H1 (cell line): ENCODE measurements at regions not wholly inside any gene's neighbourhood (a gene's known extent, or its start where the extent isn't known, plus 50 kb on each side); places are given as distances from the start of the nearest gene placed in this dataset.

Experiments
- EZH2 ChIP-seq: fragments of 200-600 bp; sonication (generic); IDR thresholded peaks from 2 replicates; pipeline ENCODE4 v1.7.1; 2012; ENCODE audit warnings: low read depth, mild to moderate bottlenecking, moderate library complexity, low read length, inconsistent platforms; ENCODE audit not compliant: severe bottlenecking
- NANOG ChIP-seq: IDR thresholded peaks from 2 replicates; pipeline ENCODE4 v1.6.1; 2011; ENCODE audit warnings: low read length, low read depth, mild to moderate bottlenecking, inconsistent platforms; ENCODE audit not compliant: insufficient read depth, poor library complexity, severe bottlenecking
- TF ChIP-seq, protein P1 (sequence below), 3 experiments: IDR thresholded peaks; 1 replicate in 2 of 3; 2 replicates in 1 of 3; pipeline versions ENCODE4 v1.5.1 to v1.6.1; 2011; ENCODE audit warnings: low read length in 3 of 3, mild to moderate bottlenecking in 3 of 3, inconsistent platforms in 2 of 3, low read depth in 1 of 3, moderate library complexity in 1 of 3; ENCODE audit not compliant: insufficient read depth in 1 of 3; ENCODE audit errors: control extremely low read depth in 1 of 3

DNA sequence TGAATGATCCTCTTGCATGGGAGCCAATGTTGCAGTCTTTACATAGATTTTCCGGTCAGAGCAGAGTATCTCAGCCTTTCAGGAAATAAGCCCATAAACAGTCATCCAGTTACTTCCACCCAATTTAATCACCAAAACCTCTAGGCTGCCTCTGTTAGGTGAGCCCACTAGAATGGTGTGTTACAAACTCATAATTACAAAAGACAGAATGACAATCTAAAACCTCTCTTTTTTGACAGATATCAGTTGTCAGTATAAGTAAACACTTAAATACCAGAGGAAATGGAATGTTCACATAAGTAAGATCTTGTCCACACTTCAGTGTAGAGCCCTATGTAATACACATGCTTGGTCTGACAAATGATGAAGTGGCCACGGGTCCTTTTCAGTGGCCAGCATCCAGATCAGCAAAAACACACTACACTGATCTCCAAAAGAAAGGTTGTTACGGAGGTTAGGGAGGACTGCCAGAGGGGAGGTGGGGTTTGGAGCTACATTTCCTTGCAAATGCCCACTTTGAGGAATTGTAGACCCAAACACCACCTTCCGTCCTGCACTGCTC is 71.3 kb upstream of the FBXO28 start:
- TF ChIP-seq, protein P1, sequence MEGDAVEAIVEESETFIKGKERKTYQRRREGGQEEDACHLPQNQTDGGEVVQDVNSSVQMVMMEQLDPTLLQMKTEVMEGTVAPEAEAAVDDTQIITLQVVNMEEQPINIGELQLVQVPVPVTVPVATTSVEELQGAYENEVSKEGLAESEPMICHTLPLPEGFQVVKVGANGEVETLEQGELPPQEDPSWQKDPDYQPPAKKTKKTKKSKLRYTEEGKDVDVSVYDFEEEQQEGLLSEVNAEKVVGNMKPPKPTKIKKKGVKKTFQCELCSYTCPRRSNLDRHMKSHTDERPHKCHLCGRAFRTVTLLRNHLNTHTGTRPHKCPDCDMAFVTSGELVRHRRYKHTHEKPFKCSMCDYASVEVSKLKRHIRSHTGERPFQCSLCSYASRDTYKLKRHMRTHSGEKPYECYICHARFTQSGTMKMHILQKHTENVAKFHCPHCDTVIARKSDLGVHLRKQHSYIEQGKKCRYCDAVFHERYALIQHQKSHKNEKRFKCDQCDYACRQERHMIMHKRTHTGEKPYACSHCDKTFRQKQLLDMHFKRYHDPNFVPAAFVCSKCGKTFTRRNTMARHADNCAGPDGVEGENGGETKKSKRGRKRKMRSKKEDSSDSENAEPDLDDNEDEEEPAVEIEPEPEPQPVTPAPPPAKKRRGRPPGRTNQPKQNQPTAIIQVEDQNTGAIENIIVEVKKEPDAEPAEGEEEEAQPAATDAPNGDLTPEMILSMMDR (IDR thresholded peaks at IDR 0.05; ENCODE audit: control extremely low read depth in 1 of 3, insufficient read depth in 1 of 3, low read depth in 1 of 3, low read length in 3 of 3): no peak
- TF ChIP-seq EZH2: no peak
- TF ChIP-seq NANOG: no peak
